ENCODE measurements at regions not wholly inside any gene's neighbourhood (a gene's known extent, or its start where the extent isn't known, plus 50 kb on each side); places are given as distances from the start of the nearest gene placed in this dataset.

- TF ChIP-seq CTCF (IDR thresholded peaks at IDR 0.05; ENCODE audit: low read depth, low read length) (no peak), MAX (IDR thresholded peaks at IDR 0.05; ENCODE audit: low read depth, low read length) (no peak), POLR2A (IDR thresholded peaks at IDR 0.05; ENCODE audit: extremely low read depth, insufficient read length) (no peak), MYC (IDR thresholded peaks at IDR 0.05; ENCODE audit: low read depth, low read length) (no peak)
Observed at GRCh38 chr2:64225491-64225890, 81.3 kb upstream of the PELI1 start.
